ENCODE measurements at regions not wholly inside any gene's neighbourhood (a gene's known extent, or its start where the extent isn't known, plus 50 kb on each side); places are given as distances from the start of the nearest gene placed in this dataset.

DNA sequence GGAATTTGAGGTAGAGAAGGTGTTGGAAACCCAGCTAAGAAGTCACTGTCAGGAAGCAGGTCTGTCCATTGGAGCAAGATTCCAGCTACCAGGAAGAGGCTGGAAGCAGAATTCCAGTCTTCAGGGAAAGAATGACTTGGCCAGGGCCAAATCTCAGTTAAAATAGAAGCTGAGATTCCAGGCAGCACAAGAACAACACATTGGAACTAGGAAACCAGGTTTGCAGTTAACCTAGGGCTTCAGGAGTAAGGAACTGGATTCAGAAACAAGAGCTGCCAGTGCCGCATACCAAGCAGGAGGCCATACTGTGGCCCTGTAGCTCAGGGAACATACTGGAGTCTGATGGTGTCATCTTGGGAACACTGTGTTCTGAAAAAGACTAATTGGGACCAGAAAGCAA is 73.7 kb upstream of the FUCA2 start:
- no peak for TF ChIP-seq POLR2A (IDR thresholded peaks at IDR 0.05; ENCODE audit: low read depth, low read length)
- TF ChIP-seq EZH2 (IDR thresholded peaks at IDR 0.05; ENCODE audit: borderline replicate concordance, low read depth, low read length, severe bottlenecking): no peak
- TF ChIP-seq CTCF (IDR thresholded peaks at IDR 0.05; ENCODE audit: extremely low read depth in 1 of 2, insufficient read depth in 1 of 2, low read depth in 1 of 2, low read length in 2 of 2): no peak
- no peak for TF ChIP-seq POLR2AphosphoS5 (IDR thresholded peaks at IDR 0.05; ENCODE audit: insufficient read depth, low read depth, low read length)
- TF ChIP-seq MAX (IDR thresholded peaks at IDR 0.05; ENCODE audit: insufficient read depth, insufficient read length): no peak
- TF ChIP-seq GATA2 (IDR thresholded peaks at IDR 0.05; ENCODE audit: insufficient read depth, insufficient read length, low read depth, low read length): no peak
- TF ChIP-seq JUN (IDR thresholded peaks at IDR 0.05; ENCODE audit: borderline replicate concordance, insufficient read depth, insufficient read length, low read depth): no peak
- TF ChIP-seq FOS (IDR thresholded peaks at IDR 0.05; ENCODE audit: borderline replicate concordance, insufficient read depth, low read length): no peak

Data from endothelial cell of umbilical vein (primary cell).